ENCODE measurements at regions not wholly inside any gene's neighbourhood (a gene's known extent, or its start where the extent isn't known, plus 50 kb on each side); places are given as distances from the start of the nearest gene placed in this dataset.

DNA sequence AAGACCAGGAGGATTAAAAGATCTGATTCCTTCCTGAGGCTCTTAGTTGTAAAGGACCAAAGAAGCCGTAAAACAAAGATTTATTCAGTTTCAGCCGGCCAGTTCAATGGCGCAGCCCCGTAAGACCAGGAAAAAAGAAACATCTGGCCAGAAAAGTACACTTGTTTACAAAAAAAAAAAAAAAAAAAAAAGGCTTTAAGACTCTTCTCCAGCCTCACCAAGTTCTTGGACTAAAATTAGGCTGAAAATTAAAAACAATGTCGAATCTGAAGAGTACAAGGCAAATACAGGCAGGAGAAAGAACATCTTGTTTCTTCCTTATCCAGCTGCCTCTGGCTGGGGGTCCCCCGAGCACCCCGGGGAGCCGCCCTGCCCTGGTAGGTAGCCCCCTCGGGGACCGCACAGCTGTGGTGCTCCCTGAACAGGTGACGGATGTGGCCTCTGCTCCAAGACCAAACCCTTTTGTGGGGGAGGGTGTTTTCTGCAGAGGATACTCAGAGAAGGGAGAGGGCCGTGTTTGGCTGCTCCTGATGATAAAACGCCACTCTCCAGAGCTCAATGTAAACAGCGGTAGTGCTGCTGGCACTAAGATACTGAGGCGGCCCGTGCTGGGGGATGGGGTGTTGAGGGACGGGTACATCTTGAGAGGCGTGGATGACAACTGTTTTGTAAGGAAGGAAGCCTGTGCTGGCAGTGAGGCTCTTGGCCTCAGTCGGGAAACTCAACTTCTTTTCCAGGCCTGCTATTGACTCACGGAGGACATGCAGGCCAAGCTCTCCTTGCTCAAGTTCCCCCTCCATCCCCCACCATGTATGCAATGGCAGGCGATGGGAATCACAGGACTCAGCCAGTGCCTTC, 201.0 kb upstream of the DIO3 start:
- Histone ChIP-seq H3K4me3 (no peak overlapping the region), H3K9me3 (no peaks in the 10 kb centered on the region), H3K27ac (peak overlapping the region in 1 of 2 donors; percentile 33), H3K4me1 (peaks cover 0 to 17% (median 15%) of the 10 kb centered on the region in 4 donors), H3K27me3 (no peaks in the 10 kb centered on the region), H3K36me3 (no peaks in the 10 kb centered on the region)
- TF ChIP-seq, protein P1, sequence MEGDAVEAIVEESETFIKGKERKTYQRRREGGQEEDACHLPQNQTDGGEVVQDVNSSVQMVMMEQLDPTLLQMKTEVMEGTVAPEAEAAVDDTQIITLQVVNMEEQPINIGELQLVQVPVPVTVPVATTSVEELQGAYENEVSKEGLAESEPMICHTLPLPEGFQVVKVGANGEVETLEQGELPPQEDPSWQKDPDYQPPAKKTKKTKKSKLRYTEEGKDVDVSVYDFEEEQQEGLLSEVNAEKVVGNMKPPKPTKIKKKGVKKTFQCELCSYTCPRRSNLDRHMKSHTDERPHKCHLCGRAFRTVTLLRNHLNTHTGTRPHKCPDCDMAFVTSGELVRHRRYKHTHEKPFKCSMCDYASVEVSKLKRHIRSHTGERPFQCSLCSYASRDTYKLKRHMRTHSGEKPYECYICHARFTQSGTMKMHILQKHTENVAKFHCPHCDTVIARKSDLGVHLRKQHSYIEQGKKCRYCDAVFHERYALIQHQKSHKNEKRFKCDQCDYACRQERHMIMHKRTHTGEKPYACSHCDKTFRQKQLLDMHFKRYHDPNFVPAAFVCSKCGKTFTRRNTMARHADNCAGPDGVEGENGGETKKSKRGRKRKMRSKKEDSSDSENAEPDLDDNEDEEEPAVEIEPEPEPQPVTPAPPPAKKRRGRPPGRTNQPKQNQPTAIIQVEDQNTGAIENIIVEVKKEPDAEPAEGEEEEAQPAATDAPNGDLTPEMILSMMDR (IDR thresholded peaks at IDR 0.05), result no peak
- DNase-seq, result peak; percentile 84 to 87
- intact Hi-C loops (cut with DNase I; ENCODE audit: low total_unique reads), result no loop called here

DNA sequence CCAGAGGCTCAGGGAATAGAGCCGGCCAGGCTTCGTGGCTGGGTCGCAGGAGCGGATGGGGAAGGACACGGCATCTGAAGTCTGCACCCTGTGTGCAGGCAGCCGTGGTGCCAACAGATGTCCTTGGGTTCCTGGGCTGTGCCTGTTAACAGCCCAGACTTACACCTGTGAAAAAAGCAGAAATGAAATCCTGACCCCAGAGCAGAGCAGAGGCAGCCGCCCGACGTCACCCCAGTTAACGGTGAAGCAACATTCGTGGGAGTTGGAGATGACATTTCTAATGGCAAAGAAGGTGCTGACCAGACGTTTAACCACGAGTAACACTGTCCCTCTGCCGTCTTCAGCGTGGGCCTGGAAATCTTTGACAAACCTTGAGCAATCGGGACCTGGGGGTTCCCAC, 200.3 kb upstream of the DIO3 start:
- DNase-seq, result no peak

DNA sequence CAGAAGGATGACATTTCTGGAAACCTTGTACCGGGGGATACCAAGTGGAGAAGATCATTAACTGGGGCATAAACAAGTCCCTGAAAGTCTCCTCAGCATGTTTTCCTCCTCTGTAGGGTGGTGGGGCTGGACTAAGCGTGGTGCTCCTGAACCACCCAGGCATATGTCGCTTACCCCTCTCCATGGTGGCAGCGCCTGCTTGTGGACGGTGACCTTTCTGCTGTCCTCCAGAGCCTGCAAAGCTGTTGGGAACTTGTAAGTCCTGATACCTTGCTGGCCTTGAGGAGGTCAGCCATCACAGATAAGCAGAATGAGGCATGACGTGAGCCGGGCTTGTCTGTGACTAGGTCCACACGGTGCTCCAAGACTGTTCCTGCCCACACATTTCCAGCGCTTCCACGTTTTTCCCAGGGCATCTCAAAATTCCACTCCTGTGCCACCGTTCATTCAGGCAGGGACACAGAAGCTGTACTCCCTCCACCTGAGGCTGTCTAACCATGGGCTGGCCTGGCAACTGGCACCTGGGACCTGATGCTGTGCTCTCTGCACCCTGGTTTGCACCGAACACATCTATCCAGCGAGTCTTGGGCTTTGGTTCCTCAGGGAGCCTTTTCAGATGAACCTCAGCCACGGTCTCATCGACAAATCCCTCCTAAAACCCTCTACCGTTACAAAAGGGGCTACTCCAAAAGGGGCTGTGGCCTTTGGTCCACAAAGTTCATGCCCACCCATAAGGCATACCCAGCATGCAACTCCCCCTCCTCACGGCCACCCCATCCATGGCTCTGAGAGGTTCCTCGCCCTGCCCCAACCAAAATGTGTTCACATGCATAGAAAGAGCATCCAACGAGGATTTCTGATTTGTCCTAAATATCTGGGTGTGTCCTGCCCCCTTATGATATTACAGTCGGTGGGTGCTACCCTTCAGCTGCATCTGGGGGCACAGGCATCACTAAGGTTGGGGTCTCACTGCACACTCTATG, 199.6 kb upstream of the DIO3 start:
- H3K9me3 ChIP-seq, result no peaks in the 10 kb centered on the region
- H3K36me3 ChIP-seq, result no peaks in the 10 kb centered on the region
- no peak for DNase-seq
- H3K27me3 ChIP-seq, result no peaks in the 10 kb centered on the region
- no peak overlapping the region for H3K4me3 ChIP-seq
- H3K27ac ChIP-seq, result no peak overlapping the region
- intact Hi-C loops (cut with DNase I; ENCODE audit: low total_unique reads), result no loop called here
- TF ChIP-seq, protein P1 (IDR thresholded peaks at IDR 0.05), result no peak
- peaks cover 0 to 26% (median 20%) of the 10 kb centered on the region in 4 donors for H3K4me1 ChIP-seq

More for the DNA sequence above, 200.3 kb upstream of the DIO3 start:
- H3K9me3 ChIP-seq, result no peaks in the 10 kb centered on the region
- H3K36me3 ChIP-seq, result no peaks in the 10 kb centered on the region
- H3K27ac ChIP-seq, result no peak overlapping the region
- H3K4me3 ChIP-seq, result no peak overlapping the region
- H3K27me3 ChIP-seq, result no peaks in the 10 kb centered on the region
- peaks cover 0 to 24% (median 20%) of the 10 kb centered on the region in 4 donors for H3K4me1 ChIP-seq
- intact Hi-C loops (cut with DNase I; ENCODE audit: low total_unique reads), result no loop called here
- TF ChIP-seq, protein P1 (IDR thresholded peaks at IDR 0.05), result no peak

DNA sequence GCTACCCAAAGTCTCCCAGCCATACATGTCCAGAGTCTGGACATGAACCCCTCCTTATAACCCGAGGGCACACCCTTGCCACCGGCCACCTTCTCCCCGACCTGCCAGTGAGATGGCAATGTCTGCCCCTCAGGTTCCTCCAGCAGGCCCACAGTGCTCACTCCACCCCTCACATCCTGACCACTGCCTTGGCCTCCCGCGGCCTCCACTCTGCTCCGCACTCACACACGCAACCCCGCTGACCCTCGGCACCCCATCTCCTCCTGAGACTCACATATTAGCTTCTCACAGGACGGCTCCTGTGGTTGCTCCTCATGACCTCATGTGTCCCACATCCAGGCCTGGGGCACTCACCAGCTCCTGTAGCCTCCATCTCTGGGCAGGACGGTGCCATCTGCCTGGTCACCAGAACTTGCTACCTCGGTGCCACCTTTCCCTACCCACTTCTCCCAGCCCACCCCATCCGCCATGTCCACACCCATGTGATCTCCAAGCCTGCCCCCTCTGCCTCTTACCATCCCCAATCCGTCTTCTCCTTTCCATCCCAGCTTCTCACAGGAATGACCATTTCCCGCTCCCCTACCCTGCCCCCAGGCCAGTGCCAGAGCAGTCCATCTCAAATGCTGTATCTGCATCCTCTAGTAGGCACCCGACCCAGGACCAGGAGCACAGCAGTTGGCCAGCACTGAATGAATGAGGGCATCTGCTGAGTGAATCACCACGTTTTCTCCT, 198.6 kb upstream of the DIO3 start:
- H3K4me1 ChIP-seq, result peaks cover 0 to 26% (median 20%) of the 10 kb centered on the region in 4 donors
- TF ChIP-seq, protein P1 (IDR thresholded peaks at IDR 0.05), result no peak
- no peak overlapping the region for H3K4me3 ChIP-seq
- H3K27me3 ChIP-seq, result no peaks in the 10 kb centered on the region
- no peaks in the 10 kb centered on the region for H3K9me3 ChIP-seq
- DNase-seq, result no peak
- no peaks in the 10 kb centered on the region for H3K36me3 ChIP-seq
- H3K27ac ChIP-seq, result peak overlapping the region; percentile 71 to 87
- intact Hi-C loops (cut with DNase I; ENCODE audit: low total_unique reads), result no loop called here

DNA sequence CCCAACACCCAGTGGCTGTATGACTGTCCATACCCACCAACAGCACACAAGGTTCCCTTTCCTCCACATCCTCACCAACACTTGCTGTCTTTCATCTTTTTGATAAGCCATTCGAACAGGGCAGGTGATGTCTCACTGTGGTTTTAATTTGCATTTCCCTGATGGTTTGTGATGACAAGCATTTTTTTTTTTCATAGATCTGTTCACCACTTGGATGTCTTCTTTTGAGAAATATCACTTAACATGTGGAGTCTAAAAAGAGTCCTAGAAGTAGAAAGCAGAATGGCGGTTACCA, 198.1 kb upstream of the DIO3 start:
- intact Hi-C loops (cut with DNase I; ENCODE audit: low total_unique reads), result no loop called here
- Histone ChIP-seq H3K4me1 (peaks cover 0 to 26% (median 20%) of the 10 kb centered on the region in 4 donors), H3K27ac (peak overlapping the region; percentile 71 to 87), H3K27me3 (no peaks in the 10 kb centered on the region), H3K4me3 (no peak overlapping the region), H3K36me3 (no peaks in the 10 kb centered on the region), H3K9me3 (no peaks in the 10 kb centered on the region)
- no peak for DNase-seq
- TF ChIP-seq, protein P1 (IDR thresholded peaks at IDR 0.05), result no peak

Data from tibial artery (tissue), 4 donors.